ENCODE measurements at regions not wholly inside any gene's neighbourhood (a gene's known extent, or its start where the extent isn't known, plus 50 kb on each side); places are given as distances from the start of the nearest gene placed in this dataset.
A peak's percentile ranks its signal among the peaks of the same experiment; 100 is the strongest.
"Not testable (repeated sequence)": the region's sequence is repeated elsewhere in the genome, so short reads cannot be mapped to it uniquely, and the experiment has no call there.

GRCh38 chr7:34332006-34332405 lies 326.0 kb upstream of the NPSR1 start:
- DNase-seq (ENCODE audit: low read depth), result no peak

GRCh38 chr7:34333184-34333583 lies 324.8 kb upstream of the NPSR1 start:
- no peak for DNase-seq (ENCODE audit: low read depth)

GRCh38 chr7:34333925-34334324 lies 324.1 kb upstream of the NPSR1 start:
- no peak for DNase-seq (ENCODE audit: low read depth)

GRCh38 chr7:34337163-34337562 lies 320.9 kb upstream of the NPSR1 start:
- DNase-seq (ENCODE audit: low read depth), result no peak

GRCh38 chr7:34338961-34339526 lies 319.0 kb upstream of the NPSR1 start:
- peak; percentile 79 for DNase-seq (ENCODE audit: low read depth)

- peak; percentile 79 for DNase-seq (ENCODE audit: low read depth)
These were observed 316.7 kb upstream of the NPSR1 start for GRCh38 chr7:34341326-34341725.

GRCh38 chr7:34342387-34342786 lies 315.6 kb upstream of the NPSR1 start:
- no peak for DNase-seq (ENCODE audit: low read depth)

GRCh38 chr7:34343667-34344066 lies 314.4 kb upstream of the NPSR1 start:
- no peak for DNase-seq (ENCODE audit: low read depth)

- DNase-seq (ENCODE audit: low read depth), result no peak
These were observed 304.0 kb upstream of the NPSR1 start for GRCh38 chr7:34354011-34354410.

GRCh38 chr7:34354899-34355298 lies 303.1 kb upstream of the NPSR1 start:
- peak; percentile 87 for DNase-seq (ENCODE audit: low read depth)

GRCh38 chr7:34357068-34357467 lies 300.9 kb upstream of the NPSR1 start:
- peak; percentile 63 for DNase-seq (ENCODE audit: low read depth)

GRCh38 chr7:34357946-34358345 lies 300.1 kb upstream of the NPSR1 start:
- no peak for DNase-seq (ENCODE audit: low read depth)

GRCh38 chr7:34358578-34358977 lies 299.4 kb upstream of the NPSR1 start:
- DNase-seq (ENCODE audit: low read depth), result not testable (repeated sequence)

- no peak for DNase-seq (ENCODE audit: low read depth)
These were observed 296.3 kb upstream of the NPSR1 start for GRCh38 chr7:34361663-34362250.

- DNase-seq (ENCODE audit: low read depth), result no peak
These were observed 295.4 kb upstream of the NPSR1 start for GRCh38 chr7:34362621-34363020.

GRCh38 chr7:34364130-34364529 lies 293.9 kb upstream of the NPSR1 start:
- DNase-seq (ENCODE audit: low read depth), result no peak

GRCh38 chr7:34365011-34365410 lies 293.0 kb upstream of the NPSR1 start:
- DNase-seq (ENCODE audit: low read depth), result no peak

GRCh38 chr7:34365611-34366010 lies 292.4 kb upstream of the NPSR1 start:
- no peak for DNase-seq (ENCODE audit: low read depth)

- no peak for DNase-seq (ENCODE audit: low read depth)
These were observed 286.1 kb upstream of the NPSR1 start for GRCh38 chr7:34371922-34372321.

GRCh38 chr7:34373940-34374339 lies 284.1 kb upstream of the NPSR1 start:
- no peak for DNase-seq (ENCODE audit: low read depth)

GRCh38 chr7:34382166-34382893 lies 275.7 kb upstream of the NPSR1 start:
- DNase-seq (ENCODE audit: low read depth), result no peak

- DNase-seq (ENCODE audit: low read depth), result peak; percentile 5
These were observed 272.6 kb upstream of the NPSR1 start for GRCh38 chr7:34385384-34385783.

- no peak for DNase-seq (ENCODE audit: low read depth)
These were observed 268.5 kb upstream of the NPSR1 start for GRCh38 chr7:34389332-34390078.
